GM23338 (cell line): ENCODE measurements at regions not wholly inside any gene's neighbourhood (a gene's known extent, or its start where the extent isn't known, plus 50 kb on each side); places are given as distances from the start of the nearest gene placed in this dataset.

ENCODE experiments used
- CREB1 ChIP-seq: fragments of 250-450 bp; sonication (Bioruptor Pico); IDR thresholded peaks from 2 replicates; pipeline ENCODE4 v1.5.0; 2020; ENCODE audit warnings: low read depth, mild to moderate bottlenecking, moderate library complexity
- CTCF ChIP-seq, 2 experiments: fragments of 200-600 bp in 1 of 2; sonication (generic) in 1 of 2; conservative IDR thresholded peaks; 2 replicates each; pipeline versions ENCODE4 v1.5.1 to v1.6.1; 2016 to 2017; ENCODE audit warnings: antibody characterized with exemption in 2 of 2, low read depth in 2 of 2, mild to moderate bottlenecking in 2 of 2, moderate library complexity in 1 of 2
- ETS1 ChIP-seq: IDR thresholded peaks from 2 replicates; pipeline ENCODE4 v1.6.1; 2016; ENCODE audit warnings: antibody characterized with exemption
- EZH2 ChIP-seq: fragments of 200-600 bp; sonication (generic); IDR thresholded peaks from one replicate; pipeline ENCODE4 v1.8.0; 2017; ENCODE audit warnings: antibody characterized with exemption, mild to moderate bottlenecking, low read depth; ENCODE audit not compliant: unreplicated experiment
- REST ChIP-seq: IDR thresholded peaks from one replicate; pipeline ENCODE4 v1.6.1; 2018; ENCODE audit warnings: antibody characterized with exemption; ENCODE audit not compliant: unreplicated experiment

GRCh38 chr6:50211582-50211981, 161.9 kb upstream of the DEFB112 start:
- TF ChIP-seq CTCF (conservative IDR thresholded peaks at IDR 0.05; ENCODE audit: low read depth in 2 of 2) (no peak), EZH2 (no peak), ETS1 (no peak), REST (no peak), CREB1 (CRISPR knock-in tag) (no peak)
